ENCODE measurements at regions not wholly inside any gene's neighbourhood (a gene's known extent, or its start where the extent isn't known, plus 50 kb on each side); places are given as distances from the start of the nearest gene placed in this dataset.

DNA sequence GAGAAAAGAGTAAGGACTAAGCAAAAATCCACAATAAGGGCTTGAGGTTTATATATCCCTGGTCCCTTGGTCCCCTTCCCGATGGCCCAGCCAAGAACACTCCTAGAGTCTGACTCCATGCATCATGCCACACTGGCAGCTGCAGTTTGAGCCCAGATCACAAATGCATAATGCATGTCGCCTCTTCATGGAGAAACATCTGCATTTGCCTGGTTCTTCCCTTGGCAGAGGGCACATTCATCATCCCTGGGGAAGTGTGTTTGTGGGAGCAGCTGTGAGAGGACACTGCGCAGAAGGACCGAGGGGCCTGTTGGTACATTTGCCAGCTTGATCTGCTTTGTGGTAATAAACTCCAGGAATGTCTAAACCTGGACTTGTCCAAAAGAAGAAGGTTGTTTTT is 731.8 kb downstream of the FGF9 start:
- no peaks in the 10 kb centered on the region for H3K36me3 Mint-ChIP-seq (ENCODE audit: low read depth)
- H3K36me3 ChIP-seq (ENCODE audit: control insufficient read depth, insufficient read depth, low read length) = no peaks in the 10 kb centered on the region
- H3K27ac ChIP-seq (ENCODE audit: low read depth, low read length) = no peak overlapping the region
- 92 to 93% methylated on average over 2 to 4 of the region's 4 CpGs for WGBS, 2 experiments (ENCODE audit: insufficient coverage in 1 of 2, insufficient read length in 1 of 2)
- H3K9me3 ChIP-seq (ENCODE audit: control insufficient read depth, low read length) = no peaks in the 10 kb centered on the region
- H3K9me3 Mint-ChIP-seq = no peaks in the 10 kb centered on the region
- no peak overlapping the region for H3K4me3 ChIP-seq (ENCODE audit: low read length)
- H3K27ac Mint-ChIP-seq = no peak overlapping the region
- DNase-seq = no peak
- H3K4me3 Mint-ChIP-seq = no peak overlapping the region
- no peaks in the 10 kb centered on the region for H3K27me3 ChIP-seq (ENCODE audit: control insufficient read depth, insufficient read depth, low read length, poor library complexity, severe bottlenecking)
- TF ChIP-seq, protein P1, sequence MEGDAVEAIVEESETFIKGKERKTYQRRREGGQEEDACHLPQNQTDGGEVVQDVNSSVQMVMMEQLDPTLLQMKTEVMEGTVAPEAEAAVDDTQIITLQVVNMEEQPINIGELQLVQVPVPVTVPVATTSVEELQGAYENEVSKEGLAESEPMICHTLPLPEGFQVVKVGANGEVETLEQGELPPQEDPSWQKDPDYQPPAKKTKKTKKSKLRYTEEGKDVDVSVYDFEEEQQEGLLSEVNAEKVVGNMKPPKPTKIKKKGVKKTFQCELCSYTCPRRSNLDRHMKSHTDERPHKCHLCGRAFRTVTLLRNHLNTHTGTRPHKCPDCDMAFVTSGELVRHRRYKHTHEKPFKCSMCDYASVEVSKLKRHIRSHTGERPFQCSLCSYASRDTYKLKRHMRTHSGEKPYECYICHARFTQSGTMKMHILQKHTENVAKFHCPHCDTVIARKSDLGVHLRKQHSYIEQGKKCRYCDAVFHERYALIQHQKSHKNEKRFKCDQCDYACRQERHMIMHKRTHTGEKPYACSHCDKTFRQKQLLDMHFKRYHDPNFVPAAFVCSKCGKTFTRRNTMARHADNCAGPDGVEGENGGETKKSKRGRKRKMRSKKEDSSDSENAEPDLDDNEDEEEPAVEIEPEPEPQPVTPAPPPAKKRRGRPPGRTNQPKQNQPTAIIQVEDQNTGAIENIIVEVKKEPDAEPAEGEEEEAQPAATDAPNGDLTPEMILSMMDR (conservative IDR thresholded peaks at IDR 0.05) = no peak
- H3K9ac ChIP-seq (ENCODE audit: extremely low read depth, low read length, poor library complexity, severe bottlenecking) = no peak overlapping the region
- peaks cover 4% of the 10 kb centered on the region for H3K4me1 Mint-ChIP-seq
- H3K4me1 ChIP-seq (ENCODE audit: control insufficient read depth, insufficient read depth, low read length) = no peaks in the 10 kb centered on the region
- no peaks in the 10 kb centered on the region for H3K27me3 Mint-ChIP-seq (ENCODE audit: insufficient read depth)

DNA sequence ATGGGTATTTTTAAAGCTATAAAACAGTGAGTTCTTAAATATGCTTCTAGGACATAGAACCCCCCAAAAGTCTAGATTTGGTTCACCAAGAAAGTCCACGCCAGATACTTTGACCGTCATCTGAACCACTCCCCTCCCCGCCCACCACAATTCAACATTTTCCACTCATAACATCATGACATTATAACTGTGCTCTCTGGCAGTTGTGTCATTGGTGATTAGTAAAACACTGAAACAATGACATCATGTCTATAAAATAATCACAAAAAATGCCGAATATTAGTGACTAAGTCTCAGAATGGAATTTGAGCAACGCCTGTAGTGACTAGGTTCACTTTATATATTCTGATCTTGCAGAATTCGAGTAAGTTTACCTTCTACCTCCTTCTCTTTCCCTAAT is 732.3 kb downstream of the FGF9 start:
- Histone ChIP-seq H3K27me3 (ENCODE audit: control insufficient read depth, insufficient read depth, low read length, poor library complexity, severe bottlenecking) (no peaks in the 10 kb centered on the region), H3K27ac (ENCODE audit: low read depth, low read length) (no peak overlapping the region), H3K36me3 (ENCODE audit: control insufficient read depth, insufficient read depth, low read length) (no peaks in the 10 kb centered on the region), H3K9me3 (ENCODE audit: control insufficient read depth, low read length) (no peaks in the 10 kb centered on the region), H3K9ac (ENCODE audit: extremely low read depth, low read length, poor library complexity, severe bottlenecking) (no peak overlapping the region), H3K4me1 (ENCODE audit: control insufficient read depth, insufficient read depth, low read length) (no peaks in the 10 kb centered on the region), H3K4me3 (ENCODE audit: low read length) (no peak overlapping the region)
- TF ChIP-seq, protein P1 (conservative IDR thresholded peaks at IDR 0.05) = no peak
- H3K4me3 Mint-ChIP-seq = no peak overlapping the region
- peaks cover 4% of the 10 kb centered on the region for H3K4me1 Mint-ChIP-seq
- H3K27me3 Mint-ChIP-seq (ENCODE audit: insufficient read depth) = no peaks in the 10 kb centered on the region
- no peaks in the 10 kb centered on the region for H3K9me3 Mint-ChIP-seq
- no peak for DNase-seq
- H3K36me3 Mint-ChIP-seq (ENCODE audit: low read depth) = no peaks in the 10 kb centered on the region
- H3K27ac Mint-ChIP-seq = no peak overlapping the region
- WGBS, 2 experiments (ENCODE audit: insufficient coverage in 1 of 2, insufficient read length in 1 of 2) = 88 to 93% methylated on average over 3 to 6 of the region's 6 CpGs

DNA sequence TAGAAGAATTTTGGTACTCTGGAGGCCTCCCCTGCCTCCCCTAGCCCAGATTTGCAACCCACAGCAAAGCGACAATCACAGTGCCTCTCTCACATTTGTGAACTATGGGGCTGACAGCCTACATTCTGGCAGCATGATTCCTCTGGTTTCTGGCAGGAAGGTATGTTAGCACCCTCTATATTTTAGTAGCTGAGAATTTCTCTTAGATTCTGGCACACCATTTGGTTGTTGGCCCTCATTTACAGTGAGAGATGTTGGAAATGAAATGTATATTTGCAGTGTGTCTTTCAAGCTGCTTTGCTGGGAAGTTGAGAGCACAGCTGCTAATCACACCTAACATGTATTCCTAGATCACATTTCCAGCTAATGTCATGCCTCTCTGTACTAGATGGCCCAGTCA is 735.0 kb downstream of the FGF9 start:
- no peaks in the 10 kb centered on the region for H3K4me1 ChIP-seq (ENCODE audit: control insufficient read depth, insufficient read depth, low read length)
- TF ChIP-seq, protein P1 (conservative IDR thresholded peaks at IDR 0.05) = no peak
- H3K4me1 Mint-ChIP-seq = peaks cover 4% of the 10 kb centered on the region
- H3K36me3 Mint-ChIP-seq (ENCODE audit: low read depth) = no peaks in the 10 kb centered on the region
- H3K9me3 Mint-ChIP-seq = no peaks in the 10 kb centered on the region
- H3K27ac ChIP-seq (ENCODE audit: low read depth, low read length) = no peak overlapping the region
- no peak overlapping the region for H3K9ac ChIP-seq (ENCODE audit: extremely low read depth, low read length, poor library complexity, severe bottlenecking)
- H3K27ac Mint-ChIP-seq = no peak overlapping the region
- no peak overlapping the region for H3K4me3 Mint-ChIP-seq
- no peaks in the 10 kb centered on the region for H3K36me3 ChIP-seq (ENCODE audit: control insufficient read depth, insufficient read depth, low read length)
- no peaks in the 10 kb centered on the region for H3K27me3 Mint-ChIP-seq (ENCODE audit: insufficient read depth)
- H3K27me3 ChIP-seq (ENCODE audit: control insufficient read depth, insufficient read depth, low read length, poor library complexity, severe bottlenecking) = no peaks in the 10 kb centered on the region
- H3K9me3 ChIP-seq (ENCODE audit: control insufficient read depth, low read length) = peaks cover under 1% of the 10 kb centered on the region
- 90 to 100% methylated on average over 1 of the region's 1 CpG for WGBS, 2 experiments (ENCODE audit: insufficient coverage in 1 of 2, insufficient read length in 1 of 2)
- no peak overlapping the region for H3K4me3 ChIP-seq (ENCODE audit: low read length)
- no peak for DNase-seq
